HepG2 (cell line): ENCODE measurements at regions not wholly inside any gene's neighbourhood (a gene's known extent, or its start where the extent isn't known, plus 50 kb on each side); places are given as distances from the start of the nearest gene placed in this dataset.

Source experiments
- ATAC-seq: fragments of 200-7000 bp; cut with Tn5 transposase; 3 replicates; pipeline ENCODE4 v1.9.1; 2020; ENCODE audit warnings: mild to moderate bottlenecking, moderate library complexity
- BruUV-seq: library from RNA; stranded (reverse); fragments of 400-500 nt; replicated peaks from 2 replicates; lab custom pipeline; 2021; lab: Mats Ljungman, UMichigan
- CTCF ChIA-PET: fragments of 300-600 bp; formaldehyde crosslinking; extraction: SDS; loops from one replicate; lab custom pipeline; 2021; ENCODE audit warnings: low total read pairs, inconsistent platforms, low intra/inter-chr PET ratio; lab: Yijun Ruan, JAX
- POLR2A ChIA-PET: fragments of 350-600 bp; sonication (Branson Sonifier 250); formaldehyde crosslinking; loops from one replicate; lab custom pipeline; 2020; ENCODE audit warnings: antibody characterized with exemption, inconsistent platforms; lab: Yijun Ruan, JAX
- DNase-seq: peaks from one replicate; pipeline ENCODE4 v3.0.0-alpha.2; 2015; ENCODE audit warnings: low spot score
- FAIRE-seq: peaks from 3 replicates; lab custom pipeline; 2011; peaks lifted over from hg19 to GRCh38; lab: Jason Lieb, UNC
- H2AFZ ChIP-seq: one replicate; pipeline ENCODE4 v1.6.1; 2011; ENCODE audit warnings: low read length, inconsistent platforms
- H3K27ac ChIP-seq: fragments of 300-600 bp; 3 replicates; pipeline ENCODE4 v1.8.0; 2011; ENCODE audit warnings: mixed run types, mild to moderate bottlenecking, mixed read lengths, low read length, inconsistent platforms; ENCODE audit not compliant: insufficient read depth; ENCODE audit errors: extremely low read length
- H3K27me3 ChIP-seq, 2 experiments: fragments of 200-600 bp in 1 of 2; 2 replicates in 1 of 2; 3 replicates in 1 of 2; pipeline versions ENCODE4 v1.6.0 to v1.8.0; 2011; ENCODE audit warnings: low read length in 2 of 2, mild to moderate bottlenecking in 2 of 2, moderate library complexity in 2 of 2, inconsistent platforms in 1 of 2; ENCODE audit not compliant: insufficient read depth in 2 of 2, control insufficient read depth in 1 of 2
- H3K36me3 ChIP-seq, 2 experiments: fragments of 200-600 bp in 1 of 2; replicated peaks in 1 of 2; 2 replicates in 1 of 2; 3 replicates in 1 of 2; pipeline versions ENCODE4 v1.5.1 to v1.8.0; 2011; ENCODE audit warnings: low read length in 2 of 2, inconsistent platforms in 1 of 2; ENCODE audit not compliant: insufficient read depth in 2 of 2, control insufficient read depth in 1 of 2
- H3K4me1 ChIP-seq: 2 replicates; pipeline ENCODE4 v1.5.1; 2012; ENCODE audit warnings: low read length, inconsistent platforms; ENCODE audit not compliant: insufficient read depth
- H3K4me2 ChIP-seq: 2 replicates; pipeline ENCODE4 v1.6.0; 2011; ENCODE audit warnings: low read depth, low read length, inconsistent platforms
- H3K4me3 ChIP-seq, 3 experiments: fragments of 200-600 bp in 1 of 3; sonication (generic), shearing (Covaris generic) in 1 of 3; replicated peaks in 1 of 3; 2 replicates each; pipeline ENCODE4 v1.5.1; 2011 to 2016; ENCODE audit warnings: low read length in 3 of 3, inconsistent platforms in 2 of 3, low read depth in 2 of 3, mild to moderate bottlenecking in 2 of 3, control low read depth in 1 of 3, mixed read lengths in 1 of 3; ENCODE audit not compliant: insufficient read depth in 1 of 3
- H3K79me2 ChIP-seq: one replicate; pipeline ENCODE4 v1.6.1; 2011; ENCODE audit warnings: low read length, inconsistent platforms; ENCODE audit not compliant: insufficient read depth
- H3K9ac ChIP-seq: 2 replicates; pipeline ENCODE4 v1.6.0; 2011; ENCODE audit warnings: mild to moderate bottlenecking, low read depth, low read length, inconsistent platforms; ENCODE audit not compliant: insufficient read depth
- H3K9me3 ChIP-seq: 2 replicates; pipeline ENCODE4 v1.5.1; 2012; ENCODE audit warnings: mild to moderate bottlenecking, low read length
- H4K20me1 ChIP-seq: 2 replicates; pipeline ENCODE4 v1.6.0; 2011; ENCODE audit warnings: inconsistent platforms, mild to moderate bottlenecking, low read length, moderate library complexity; ENCODE audit not compliant: insufficient read depth
- CBX5 ChIP-seq: sonication (generic); formaldehyde crosslinking; IDR thresholded peaks from 2 replicates; pipeline ENCODE4 v1.4.0; 2020; ENCODE audit warnings: missing genetic modification reagents, borderline replicate concordance
- CEBPG ChIP-seq: IDR thresholded peaks from 2 replicates; pipeline ENCODE4 v1.6.1; 2016
- EZH2 ChIP-seq: conservative IDR thresholded peaks from 2 replicates; pipeline ENCODE4 v1.6.1; 2012; ENCODE audit warnings: mild to moderate bottlenecking, low read depth, low read length, moderate library complexity
- IKZF4 ChIP-seq: sonication (generic); formaldehyde crosslinking; IDR thresholded peaks from 2 replicates; pipeline ENCODE4 v1.5.1; 2020; ENCODE audit warnings: borderline replicate concordance, mild to moderate bottlenecking, low read depth, missing genetic modification reagents; ENCODE audit errors: not compliant biosample characterization
- NCOA1 ChIP-seq: sonication (generic); formaldehyde crosslinking; IDR thresholded peaks from 2 replicates; pipeline ENCODE4 v1.9.0; 2021; ENCODE audit warnings: missing genetic modification reagents
- NFATC3 ChIP-seq: sonication (generic); formaldehyde crosslinking; IDR thresholded peaks from 2 replicates; pipeline ENCODE4 v1.5.1; 2020; ENCODE audit warnings: mild to moderate bottlenecking, missing genetic modification reagents
- PHF5A ChIP-seq: IDR thresholded peaks from one replicate; pipeline ENCODE4 v1.6.1; 2018; ENCODE audit warnings: low read depth, missing genetic modification reagents; ENCODE audit not compliant: unreplicated experiment
- PTBP1 ChIP-seq: fragments of 200-400 bp; formaldehyde crosslinking; IDR thresholded peaks from 2 replicates; pipeline ENCODE4 v1.6.1; 2018; ENCODE audit warnings: low read length, low read depth; ENCODE audit not compliant: poor library complexity, severe bottlenecking
- RFX1 ChIP-seq: fragments of 450-650 bp; IDR thresholded peaks from 2 replicates; pipeline ENCODE4 v1.6.1; 2017
- SP2 ChIP-seq: sonication (generic); formaldehyde crosslinking; IDR thresholded peaks from 2 replicates; pipeline ENCODE4 v1.5.1; 2020; ENCODE audit warnings: mild to moderate bottlenecking, missing genetic modification reagents
- TCF12 ChIP-seq, 2 experiments: fragments of 450-650 bp in 1 of 2; sonication (generic) in 1 of 2; formaldehyde crosslinking in 1 of 2; IDR thresholded peaks; 2 replicates each; pipeline versions ENCODE4 v1.6.1 to v1.8.0; 2017 to 2022; ENCODE audit warnings: antibody characterized with exemption in 1 of 2, mild to moderate bottlenecking in 1 of 2, missing genetic modification reagents in 1 of 2, moderate library complexity in 1 of 2
- THRA ChIP-seq: sonication (generic); formaldehyde crosslinking; IDR thresholded peaks from 2 replicates; pipeline ENCODE4 v1.4.0; 2020; ENCODE audit warnings: missing genetic modification reagents, borderline replicate concordance
- ZC3H13 ChIP-seq: sonication (generic); formaldehyde crosslinking; IDR thresholded peaks from 2 replicates; pipeline ENCODE4 v1.8.1; 2023; ENCODE audit warnings: mild to moderate bottlenecking, missing genetic modification reagents, moderate library complexity
- ZNF577 ChIP-seq: sonication (generic); formaldehyde crosslinking; IDR thresholded peaks from 2 replicates; pipeline ENCODE4 v1.4.0; 2020; ENCODE audit warnings: mild to moderate bottlenecking, low read depth, missing genetic modification reagents, borderline replicate concordance
- WGBS: methylation state at CpG from one replicate; pipeline ENCODE4 v1.1.6; 2017; ENCODE audit warnings: low lambda C conversion rate; 5-methylcytosine and 5-hydroxymethylcytosine counted together
- in situ Hi-C: cut with HindIII; loops from 2 replicates; pipeline ENCODE4 v1.10.0; 2017; ENCODE audit warnings: low pct_unique_long_range_greater_than_20kb; ENCODE audit not compliant: extremely low pct_ligation_motif_present
- intact Hi-C: fragments of 100-400 bp; cut with micrococcal nuclease; formaldehyde crosslinking; loops from one replicate; pipeline ENCODE4 v1.10.0; 2022; ENCODE audit not compliant: unreplicated experiment
- TF ChIP-seq, protein P1 (sequence below): sonication (generic); formaldehyde crosslinking; IDR thresholded peaks from 2 replicates; pipeline ENCODE4 v1.9.0; 2022; ENCODE audit warnings: low read depth, missing genetic modification reagents
- TF ChIP-seq, protein P2 (sequence below): sonication (generic); formaldehyde crosslinking; IDR thresholded peaks from 2 replicates; pipeline ENCODE4 v1.8.0; 2022; ENCODE audit warnings: missing genetic modification reagents, mild to moderate bottlenecking, borderline replicate concordance
- TF ChIP-seq, protein P3 (sequence below): sonication (generic); formaldehyde crosslinking; IDR thresholded peaks from 2 replicates; pipeline ENCODE4 v1.4.0; 2020; ENCODE audit warnings: mild to moderate bottlenecking, missing genetic modification reagents

- in situ Hi-C loops = no loop called here
- Histone ChIP-seq H2AFZ (no peak overlapping the region), H3K9me3 (no peaks in the 10 kb centered on the region), H3K4me1 (no peaks in the 10 kb centered on the region), H3K27ac (no peak overlapping the region), H3K27me3 (no peaks in the 10 kb centered on the region), H3K36me3 (no peaks in the 10 kb centered on the region), H3K4me3 (no peak overlapping the region), H3K4me2 (no peak overlapping the region), H3K79me2 (no peaks in the 10 kb centered on the region), H3K9ac (no peak overlapping the region), H4K20me1 (no peaks in the 10 kb centered on the region)
- ATAC-seq (no peak), DNase-seq (no peak), FAIRE-seq (no peak)
- ChIA-PET POLR2A (no interaction called here), CTCF (no interaction called here)
- 10% methylated on average over 1 of the region's 1 CpG for WGBS
- BruUV-seq = no TSS peak
- intact Hi-C loops = no loop called here
- no peak for TF ChIP-seq PTBP1
- no peak for TF ChIP-seq CEBPG
- no peak for TF ChIP-seq PHF5A (CRISPR knock-in tag)
- TF ChIP-seq IKZF4 (CRISPR knock-in tag) = no peak
- TF ChIP-seq EZH2 = no peak
- TF ChIP-seq ZNF577 (CRISPR knock-in tag) = no peak
- no peak for TF ChIP-seq SP2
- no peak for TF ChIP-seq RFX1
- TF ChIP-seq, protein P1, sequence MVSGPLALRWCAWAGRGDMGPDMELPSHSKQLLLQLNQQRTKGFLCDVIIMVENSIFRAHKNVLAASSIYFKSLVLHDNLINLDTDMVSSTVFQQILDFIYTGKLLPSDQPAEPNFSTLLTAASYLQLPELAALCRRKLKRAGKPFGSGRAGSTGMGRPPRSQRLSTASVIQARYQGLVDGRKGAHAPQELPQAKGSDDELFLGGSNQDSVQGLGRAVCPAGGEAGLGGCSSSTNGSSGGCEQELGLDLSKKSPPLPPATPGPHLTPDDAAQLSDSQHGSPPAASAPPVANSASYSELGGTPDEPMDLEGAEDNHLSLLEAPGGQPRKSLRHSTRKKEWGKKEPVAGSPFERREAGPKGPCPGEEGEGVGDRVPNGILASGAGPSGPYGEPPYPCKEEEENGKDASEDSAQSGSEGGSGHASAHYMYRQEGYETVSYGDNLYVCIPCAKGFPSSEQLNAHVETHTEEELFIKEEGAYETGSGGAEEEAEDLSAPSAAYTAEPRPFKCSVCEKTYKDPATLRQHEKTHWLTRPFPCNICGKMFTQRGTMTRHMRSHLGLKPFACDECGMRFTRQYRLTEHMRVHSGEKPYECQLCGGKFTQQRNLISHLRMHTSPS = no peak
- no peak for TF ChIP-seq ZC3H13
- TF ChIP-seq, protein P2, sequence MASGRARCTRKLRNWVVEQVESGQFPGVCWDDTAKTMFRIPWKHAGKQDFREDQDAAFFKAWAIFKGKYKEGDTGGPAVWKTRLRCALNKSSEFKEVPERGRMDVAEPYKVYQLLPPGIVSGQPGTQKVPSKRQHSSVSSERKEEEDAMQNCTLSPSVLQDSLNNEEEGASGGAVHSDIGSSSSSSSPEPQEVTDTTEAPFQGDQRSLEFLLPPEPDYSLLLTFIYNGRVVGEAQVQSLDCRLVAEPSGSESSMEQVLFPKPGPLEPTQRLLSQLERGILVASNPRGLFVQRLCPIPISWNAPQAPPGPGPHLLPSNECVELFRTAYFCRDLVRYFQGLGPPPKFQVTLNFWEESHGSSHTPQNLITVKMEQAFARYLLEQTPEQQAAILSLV = no peak
- TF ChIP-seq, protein P3, sequence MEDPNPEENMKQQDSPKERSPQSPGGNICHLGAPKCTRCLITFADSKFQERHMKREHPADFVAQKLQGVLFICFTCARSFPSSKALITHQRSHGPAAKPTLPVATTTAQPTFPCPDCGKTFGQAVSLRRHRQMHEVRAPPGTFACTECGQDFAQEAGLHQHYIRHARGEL (CRISPR knock-in tag) = no peak
- TF ChIP-seq TCF12 (IDR thresholded peaks at IDR 0.05) = no peak
- TF ChIP-seq TCF12 (CRISPR knock-in tag; IDR thresholded peaks at IDR 0.05) = no peak
- no peak for TF ChIP-seq NFATC3 (CRISPR knock-in tag)
- TF ChIP-seq CBX5 = no peak
- no peak for TF ChIP-seq NCOA1 (CRISPR knock-in tag)
- TF ChIP-seq THRA = no peak
These were observed 284.1 kb downstream of the BTG1 start for GRCh38 chr12:91861554-91861953.
